ENCODE measurements at regions not wholly inside any gene's neighbourhood (a gene's known extent, or its start where the extent isn't known, plus 50 kb on each side); places are given as distances from the start of the nearest gene placed in this dataset.

GRCh38 chr22:44646141-44646540 lies 55.9 kb upstream of the PRR5 start:
- Histone ChIP-seq H2AFZ (replicated peaks; ENCODE audit: low read length, poor library complexity) (no peak overlapping the region), H2AK9ac (replicated peaks; ENCODE audit: low read depth, low read length, poor library complexity) (no peak overlapping the region), H3K79me1 (ENCODE audit: low read depth in 1 of 2, low read length in 2 of 2) (no peaks in the 10 kb centered on the region), H2BK20ac (ENCODE audit: low read depth, low read length) (no peak overlapping the region), H4K8ac (ENCODE audit: low read depth in 2 of 2, low read length in 2 of 2) (no peak overlapping the region), H3K4me2 (ENCODE audit: low read depth, low read length) (no peak overlapping the region), H2AK5ac (ENCODE audit: low read depth, low read length) (no peak overlapping the region), H2BK120ac (ENCODE audit: low read depth, low read length) (no peak overlapping the region), H3K4me1 (ENCODE audit: control insufficient read depth, insufficient read depth, low read length) (peaks cover 12% of the 10 kb centered on the region), H3K4me3 (ENCODE audit: insufficient read depth, low read depth, low read length) (no peak overlapping the region), H3K23ac (ENCODE audit: low read depth, low read length) (no peak overlapping the region), H3K9ac (ENCODE audit: low read depth, low read length) (no peak overlapping the region), H2BK5ac (ENCODE audit: low read depth, low read length, poor library complexity, severe bottlenecking) (no peak overlapping the region), H3K27me3 (ENCODE audit: control insufficient read depth, insufficient read depth, low read length) (no peaks in the 10 kb centered on the region), H3K27ac (ENCODE audit: insufficient read depth, low read length) (no peak overlapping the region), H3K14ac (replicated peaks; ENCODE audit: low read depth, low read length) (no peak overlapping the region), H3K56ac (ENCODE audit: extremely low read depth, insufficient read depth, low read length) (no peak overlapping the region), H3K36me3 (ENCODE audit: control insufficient read depth, insufficient read depth, low read length) (no peaks in the 10 kb centered on the region), H4K20me1 (ENCODE audit: insufficient read depth, low read length) (no peaks in the 10 kb centered on the region), H3K4ac (ENCODE audit: low read depth, low read length) (no peak overlapping the region), H2BK15ac (ENCODE audit: low read depth, low read length) (no peak overlapping the region), H3K9me1 (ENCODE audit: insufficient read depth, low read length) (peaks cover 9% of the 10 kb centered on the region), H3K18ac (ENCODE audit: low read depth, low read length) (no peak overlapping the region), H3K9me3 (ENCODE audit: control insufficient read depth, insufficient read depth, low read length) (no peaks in the 10 kb centered on the region), H4K5ac (ENCODE audit: low read depth, low read length) (no peak overlapping the region), H4K91ac (ENCODE audit: insufficient read depth, low read depth, low read length) (no peak overlapping the region)
- BruUV-seq (replicated peaks) = no TSS peak
- in situ Hi-C loops (cut with MboI; ENCODE audit: low sequenced_read_pairs) (loop anchor here (25.0 kb wide), 1 partner anchor 1259 kb away; no protein-coding TSS in a partner anchor), dilution Hi-C loops (cut with HindIII; ENCODE audit: low sequenced_read_pairs, unreplicated experiment) (no loop called here), intact Hi-C loops (cut with micrococcal nuclease) (no loop called here)
- ChIA-PET CTCF (no interaction called here), POLR2A (ENCODE audit: unreplicated experiment) (no interaction called here)
- 89% methylated on average over 5 of the region's 13 CpGs; no CpG with 5 or more reads in 1 of the 2 experiments for WGBS, 2 experiments (ENCODE audit: extremely low coverage in 2 of 2, insufficient read length in 1 of 2)
- TF ChIP-seq SMC3 (IDR thresholded peaks at IDR 0.05; ENCODE audit: low read depth, low read length) (no peak), CEBPB (IDR thresholded peaks at IDR 0.05; ENCODE audit: low read depth, low read length) (no peak), MAFK (IDR thresholded peaks at IDR 0.05; ENCODE audit: low read depth, low read length) (no peak), USF2 (IDR thresholded peaks at IDR 0.05; ENCODE audit: low read depth, low read length) (no peak), NFE2L2 (IDR thresholded peaks at IDR 0.05; ENCODE audit: low read depth, low read length) (no peak), POLR2A (IDR thresholded peaks at IDR 0.05; ENCODE audit: low read depth, low read length) (no peak), RAD21 (IDR thresholded peaks at IDR 0.05; ENCODE audit: low read length) (no peak), FOS (IDR thresholded peaks at IDR 0.05; ENCODE audit: low read depth, low read length) (no peak), CTCF (conservative IDR thresholded peaks at IDR 0.05; ENCODE audit: low read depth, low read length) (no peak), RFX5 (IDR thresholded peaks at IDR 0.05; ENCODE audit: low read depth, low read length) (no peak), MAZ (IDR thresholded peaks at IDR 0.05; ENCODE audit: borderline replicate concordance, low read depth, low read length) (no peak), RCOR1 (IDR thresholded peaks at IDR 0.05; ENCODE audit: insufficient replicate concordance, low read length) (no peak)
- no peak for ATAC-seq (ENCODE audit: low read depth)
- DNase-seq = no peak
